IMR-90 (cell line): ENCODE measurements at regions not wholly inside any gene's neighbourhood (a gene's known extent, or its start where the extent isn't known, plus 50 kb on each side); places are given as distances from the start of the nearest gene placed in this dataset.

Experiments
- ATAC-seq: fragments of 200-7000 bp; cut with Tn5 transposase; 2 replicates; pipeline ENCODE4 v1.9.1; 2020; ENCODE audit warnings: low read depth, mild to moderate bottlenecking, moderate library complexity
- BruUV-seq: library from RNA; stranded (reverse); fragments of 400-500 nt; replicated peaks from 2 replicates; lab custom pipeline; 2021; lab: Mats Ljungman, UMichigan
- CTCF ChIA-PET: fragments of 300-600 bp; formaldehyde crosslinking; extraction: SDS; loops from one replicate; lab custom pipeline; 2021; ENCODE audit warnings: antibody characterized with exemption; lab: Yijun Ruan, JAX
- POLR2A ChIA-PET: fragments of 300-600 bp; sonication (Branson Sonifier 250); formaldehyde crosslinking; loops from one replicate; lab custom pipeline; 2022; ENCODE audit warnings: antibody characterized with exemption; ENCODE audit not compliant: unreplicated experiment; lab: Charles Lee
- DNase-seq: peaks from one replicate; pipeline ENCODE4 v3.0.0; 2013
- H2AFZ ChIP-seq: replicated peaks from 2 replicates; pipeline ENCODE3; 2013; ENCODE audit warnings: low read length, mild to moderate bottlenecking; ENCODE audit not compliant: poor library complexity
- H2AK5ac ChIP-seq: 2 replicates; pipeline ENCODE4 v1.6.1; 2013; ENCODE audit warnings: low read depth, low read length, inconsistent platforms
- H2AK9ac ChIP-seq: replicated peaks from 2 replicates; pipeline ENCODE3; 2013; ENCODE audit warnings: mild to moderate bottlenecking, low read depth, low read length, moderate library complexity; ENCODE audit not compliant: poor library complexity
- H2BK120ac ChIP-seq: 2 replicates; pipeline ENCODE4 v1.6.1; 2013; ENCODE audit warnings: low read depth, low read length, inconsistent platforms
- H2BK15ac ChIP-seq: 3 replicates; pipeline ENCODE4 v1.6.1; 2013; ENCODE audit warnings: low read depth, low read length, inconsistent platforms
- H2BK20ac ChIP-seq: 2 replicates; pipeline ENCODE4 v1.6.1; 2013; ENCODE audit warnings: low read depth, mild to moderate bottlenecking, inconsistent platforms, low read length, moderate library complexity
- H2BK5ac ChIP-seq: 2 replicates; pipeline ENCODE4 v1.6.1; 2013; ENCODE audit warnings: mild to moderate bottlenecking, low read depth, low read length, inconsistent platforms; ENCODE audit not compliant: poor library complexity, severe bottlenecking
- H3K14ac ChIP-seq: replicated peaks from 2 replicates; pipeline ENCODE4 v1.6.1; 2013; ENCODE audit warnings: low read depth, low read length, inconsistent platforms
- H3K18ac ChIP-seq: 2 replicates; pipeline ENCODE4 v1.6.1; 2013; ENCODE audit warnings: low read depth, low read length, control low read depth
- H3K23ac ChIP-seq: 2 replicates; pipeline ENCODE4 v1.6.1; 2013; ENCODE audit warnings: low read depth, low read length, inconsistent platforms
- H3K27ac ChIP-seq: 2 replicates; pipeline ENCODE4 v1.5.1; 2013; ENCODE audit warnings: mild to moderate bottlenecking, control low read depth, low read length; ENCODE audit not compliant: insufficient read depth
- H3K27me3 ChIP-seq: 2 replicates; pipeline ENCODE4 v1.6.1; 2013; ENCODE audit warnings: low read length; ENCODE audit not compliant: control insufficient read depth, insufficient read depth
- H3K36me3 ChIP-seq: 2 replicates; pipeline ENCODE4 v1.6.1; 2013; ENCODE audit warnings: low read length, mixed read lengths; ENCODE audit not compliant: control insufficient read depth, insufficient read depth
- H3K4ac ChIP-seq: 2 replicates; pipeline ENCODE4 v1.6.1; 2013; ENCODE audit warnings: low read depth, low read length, inconsistent platforms
- H3K4me1 ChIP-seq: 2 replicates; pipeline ENCODE4 v1.6.1; 2013; ENCODE audit warnings: low read length, mixed read lengths; ENCODE audit not compliant: control insufficient read depth, insufficient read depth
- H3K4me2 ChIP-seq: 2 replicates; pipeline ENCODE4 v1.6.1; 2013; ENCODE audit warnings: low read depth, mild to moderate bottlenecking, control low read depth, low read length, moderate library complexity
- H3K4me3 ChIP-seq: 2 replicates; pipeline ENCODE4 v1.5.1; 2013; ENCODE audit warnings: low read depth, mild to moderate bottlenecking, control low read depth, low read length, moderate library complexity; ENCODE audit not compliant: insufficient read depth
- H3K56ac ChIP-seq: 2 replicates; pipeline ENCODE4 v1.6.1; 2013; ENCODE audit warnings: low read length, inconsistent platforms; ENCODE audit not compliant: insufficient read depth; ENCODE audit errors: extremely low read depth
- H3K79me1 ChIP-seq, 2 experiments: 2 replicates each; pipeline ENCODE4 v1.6.1; 2013; ENCODE audit warnings: low read length in 2 of 2, inconsistent platforms in 1 of 2, low read depth in 1 of 2
- H3K9ac ChIP-seq: 2 replicates; pipeline ENCODE4 v1.6.1; 2013; ENCODE audit warnings: low read depth, low read length, control low read depth
- H3K9me1 ChIP-seq: 2 replicates; pipeline ENCODE4 v1.6.1; 2013; ENCODE audit warnings: low read length, inconsistent platforms; ENCODE audit not compliant: insufficient read depth
- H3K9me3 ChIP-seq: 2 replicates; pipeline ENCODE4 v1.6.1; 2013; ENCODE audit warnings: low read length; ENCODE audit not compliant: control insufficient read depth, insufficient read depth
- H4K20me1 ChIP-seq: 2 replicates; pipeline ENCODE4 v1.6.1; 2013; ENCODE audit warnings: low read length, inconsistent platforms; ENCODE audit not compliant: insufficient read depth
- H4K5ac ChIP-seq: 2 replicates; pipeline ENCODE4 v1.6.1; 2013; ENCODE audit warnings: mild to moderate bottlenecking, low read depth, low read length, control low read depth
- H4K8ac ChIP-seq, 2 experiments: 2 replicates each; pipeline ENCODE4 v1.6.1; 2013; ENCODE audit warnings: low read depth in 2 of 2, low read length in 2 of 2, control low read depth in 1 of 2, inconsistent platforms in 1 of 2
- H4K91ac ChIP-seq: 2 replicates; pipeline ENCODE4 v1.6.1; 2013; ENCODE audit warnings: low read depth, low read length, inconsistent platforms; ENCODE audit not compliant: insufficient read depth
- BHLHE40 ChIP-seq: fragments of 150-350 bp; IDR thresholded peaks from 2 replicates; pipeline ENCODE4 v1.6.1; 2016; ENCODE audit warnings: mild to moderate bottlenecking, low read depth, low read length
- CHD1 ChIP-seq: IDR thresholded peaks from 2 replicates; pipeline ENCODE4 v1.6.1; 2012; ENCODE audit warnings: low read depth, low read length, improper control_type of control experiment
- CTCF ChIP-seq: conservative IDR thresholded peaks from 2 replicates; pipeline ENCODE4 v1.5.1; 2012; ENCODE audit warnings: mild to moderate bottlenecking, low read depth, low read length, improper control_type of control experiment
- FOS ChIP-seq: fragments of 150-350 bp; IDR thresholded peaks from 2 replicates; pipeline ENCODE4 v1.6.1; 2016; ENCODE audit warnings: low read depth, low read length
- MAFK ChIP-seq: IDR thresholded peaks from 2 replicates; pipeline ENCODE4 v1.6.1; 2012; ENCODE audit warnings: low read depth, low read length, improper control_type of control experiment
- MAZ ChIP-seq: IDR thresholded peaks from 2 replicates; pipeline ENCODE4 v1.6.1; 2012; ENCODE audit warnings: low read depth, mild to moderate bottlenecking, low read length, improper control_type of control experiment, moderate library complexity, borderline replicate concordance
- MXI1 ChIP-seq: IDR thresholded peaks from 2 replicates; pipeline ENCODE4 v1.6.1; 2012; ENCODE audit warnings: low read depth, mild to moderate bottlenecking, low read length, moderate library complexity, borderline replicate concordance
- NFE2L2 ChIP-seq: fragments of 150-350 bp; IDR thresholded peaks from 2 replicates; pipeline ENCODE4 v1.6.1; 2016; ENCODE audit warnings: low read depth, mild to moderate bottlenecking, low read length
- POLR2A ChIP-seq: IDR thresholded peaks from 2 replicates; pipeline ENCODE4 v1.6.1; 2012; ENCODE audit warnings: mild to moderate bottlenecking, low read depth, low read length
- RCOR1 ChIP-seq: IDR thresholded peaks from 2 replicates; pipeline ENCODE4 v1.6.1; 2012; ENCODE audit warnings: mild to moderate bottlenecking, low read length, improper control_type of control experiment; ENCODE audit not compliant: insufficient replicate concordance
- RFX5 ChIP-seq: IDR thresholded peaks from 2 replicates; pipeline ENCODE4 v1.8.0; 2012; ENCODE audit warnings: low read depth, mild to moderate bottlenecking, low read length, moderate library complexity
- SMC3 ChIP-seq: fragments of 150-350 bp; IDR thresholded peaks from 2 replicates; pipeline ENCODE4 v1.6.1; 2016; ENCODE audit warnings: low read depth, mild to moderate bottlenecking, antibody characterized with exemption, low read length, moderate library complexity
- USF2 ChIP-seq: fragments of 150-350 bp; IDR thresholded peaks from 2 replicates; pipeline ENCODE4 v1.6.1; 2017; ENCODE audit warnings: mild to moderate bottlenecking, antibody characterized with exemption, low read length, low read depth
- dilution Hi-C: fragments of 300-500 bp; cut with HindIII; formaldehyde crosslinking; loops from one replicate; pipeline ENCODE4 v1.14.3; 2018; ENCODE audit warnings: low sequenced_read_pairs; ENCODE audit not compliant: unreplicated experiment
- in situ Hi-C: fragments of 300-500 bp; cut with MboI; formaldehyde crosslinking; loops from 3 replicates; pipeline ENCODE4 v1.14.3; 2019; ENCODE audit warnings: low sequenced_read_pairs, inconsistent platforms, mixed read lengths
- intact Hi-C: fragments of 100-400 bp; cut with micrococcal nuclease; formaldehyde crosslinking; loops from 2 replicates; pipeline ENCODE4 v1.10.0; 2022

- H3K14ac ChIP-seq, result 0 out of 2 replicates have a peak overlapping the region, but pooled peaks have one; percentile 3
- no peak overlapping the region for H3K4me3 ChIP-seq
- H3K9me3 ChIP-seq, result no peaks in the 10 kb centered on the region
- no peak overlapping the region for H3K4me2 ChIP-seq
- dilution Hi-C loops, result no loop called here
- H3K56ac ChIP-seq, result no peak overlapping the region
- ChIA-PET POLR2A (no interaction called here), CTCF (interaction anchor here (1.1 kb wide), 1 partner anchor 17 kb away, joined by 3 read pairs; no protein-coding TSS in a partner anchor)
- DNase-seq, result no peak
- H2BK120ac ChIP-seq, result no peak overlapping the region
- no peak overlapping the region for H2AFZ ChIP-seq
- H3K23ac ChIP-seq, result no peak overlapping the region
- H3K27ac ChIP-seq, result no peak overlapping the region
- H4K5ac ChIP-seq, result no peak overlapping the region
- no peak overlapping the region for H2BK15ac ChIP-seq
- no peak overlapping the region for H3K18ac ChIP-seq
- no peak for TF ChIP-seq CTCF
- TF ChIP-seq POLR2A, result no peak
- no peak for TF ChIP-seq FOS
- TF ChIP-seq NFE2L2, result no peak
- no peak for TF ChIP-seq RCOR1
- TF ChIP-seq MXI1, result no peak
- TF ChIP-seq USF2, result no peak
- no peak for TF ChIP-seq CHD1
- TF ChIP-seq BHLHE40, result no peak
- no peak for TF ChIP-seq RFX5
- TF ChIP-seq SMC3, result no peak
- TF ChIP-seq MAZ, result no peak
- no peak for TF ChIP-seq MAFK
- H3K9me1 ChIP-seq, result no peaks in the 10 kb centered on the region
- ATAC-seq, result no peak
- in situ Hi-C loops, result no loop called here
- intact Hi-C loops, result no loop called here
- no peaks in the 10 kb centered on the region for H3K27me3 ChIP-seq
- no peaks in the 10 kb centered on the region for H4K20me1 ChIP-seq
- H2BK20ac ChIP-seq, result no peak overlapping the region
- no peaks in the 10 kb centered on the region; the same call in 1 of the 2 replicates for H3K4me1 ChIP-seq
- H3K9ac ChIP-seq, result no peak overlapping the region
- H2AK9ac ChIP-seq, result no peak overlapping the region
- BruUV-seq, result no TSS peak
- no peak overlapping the region for H2BK5ac ChIP-seq
- H3K4ac ChIP-seq, result no peak overlapping the region
- no peaks in the 10 kb centered on the region for H3K36me3 ChIP-seq
- H4K91ac ChIP-seq, result no peak overlapping the region
- H4K8ac ChIP-seq, result no peak overlapping the region
- H2AK5ac ChIP-seq, result no peak overlapping the region
- no peaks in the 10 kb centered on the region for H3K79me1 ChIP-seq
Observed at GRCh38 chr6:113570161-113570560, 287.0 kb upstream of the MARCKS start.
